ENCODE measurements at regions not wholly inside any gene's neighbourhood (a gene's known extent, or its start where the extent isn't known, plus 50 kb on each side); places are given as distances from the start of the nearest gene placed in this dataset.

- H3K4me3 ChIP-seq (ENCODE audit: low read depth, low read length), result no peak overlapping the region
- no peak for DNase-seq (ENCODE audit: low read depth)
- TF ChIP-seq, protein P1, sequence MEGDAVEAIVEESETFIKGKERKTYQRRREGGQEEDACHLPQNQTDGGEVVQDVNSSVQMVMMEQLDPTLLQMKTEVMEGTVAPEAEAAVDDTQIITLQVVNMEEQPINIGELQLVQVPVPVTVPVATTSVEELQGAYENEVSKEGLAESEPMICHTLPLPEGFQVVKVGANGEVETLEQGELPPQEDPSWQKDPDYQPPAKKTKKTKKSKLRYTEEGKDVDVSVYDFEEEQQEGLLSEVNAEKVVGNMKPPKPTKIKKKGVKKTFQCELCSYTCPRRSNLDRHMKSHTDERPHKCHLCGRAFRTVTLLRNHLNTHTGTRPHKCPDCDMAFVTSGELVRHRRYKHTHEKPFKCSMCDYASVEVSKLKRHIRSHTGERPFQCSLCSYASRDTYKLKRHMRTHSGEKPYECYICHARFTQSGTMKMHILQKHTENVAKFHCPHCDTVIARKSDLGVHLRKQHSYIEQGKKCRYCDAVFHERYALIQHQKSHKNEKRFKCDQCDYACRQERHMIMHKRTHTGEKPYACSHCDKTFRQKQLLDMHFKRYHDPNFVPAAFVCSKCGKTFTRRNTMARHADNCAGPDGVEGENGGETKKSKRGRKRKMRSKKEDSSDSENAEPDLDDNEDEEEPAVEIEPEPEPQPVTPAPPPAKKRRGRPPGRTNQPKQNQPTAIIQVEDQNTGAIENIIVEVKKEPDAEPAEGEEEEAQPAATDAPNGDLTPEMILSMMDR (conservative IDR thresholded peaks at IDR 0.05; ENCODE audit: low read depth, low read length), result no peak
These were observed 355.9 kb downstream of the TRIML1 start for GRCh38 chr4:188495169-188495568.

GRCh38 chr4:188511431-188511830, 372.2 kb downstream of the TRIML1 start:
- TF ChIP-seq, protein P1 (conservative IDR thresholded peaks at IDR 0.05; ENCODE audit: low read depth, low read length), result no peak
- no peak overlapping the region for H3K4me3 ChIP-seq (ENCODE audit: low read depth, low read length)
- DNase-seq (ENCODE audit: low read depth), result no peak

DNA sequence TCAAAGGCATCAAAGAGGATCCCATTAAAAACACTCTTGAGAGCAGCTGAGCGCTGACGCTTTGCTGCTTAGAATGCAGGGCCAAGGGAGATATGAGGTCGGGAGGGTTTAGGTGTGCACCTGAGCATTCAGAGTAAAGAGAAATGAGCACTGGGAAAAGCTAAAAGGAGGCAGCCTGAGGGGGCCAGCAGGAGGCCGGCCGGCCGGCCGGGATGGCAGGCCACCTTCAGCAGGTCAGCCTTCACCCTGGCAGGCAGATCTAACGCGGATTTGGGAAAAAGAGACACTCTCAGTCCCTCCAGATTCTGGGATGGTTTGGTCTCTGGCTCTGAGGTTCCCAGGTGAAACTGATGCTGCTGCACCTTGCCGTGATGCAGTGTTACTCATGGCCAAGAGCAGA, 393.5 kb downstream of the TRIML1 start:
- no peak for DNase-seq (ENCODE audit: low read depth)
- TF ChIP-seq, protein P1 (conservative IDR thresholded peaks at IDR 0.05; ENCODE audit: low read depth, low read length), result no peak
- H3K4me3 ChIP-seq (ENCODE audit: low read depth, low read length), result no peak overlapping the region

GRCh38 chr4:188534297-188534696, 395.1 kb downstream of the TRIML1 start:
- TF ChIP-seq, protein P1 (conservative IDR thresholded peaks at IDR 0.05; ENCODE audit: low read depth, low read length), result no peak
- H3K4me3 ChIP-seq (ENCODE audit: low read depth, low read length), result no peak overlapping the region
- no peak for DNase-seq (ENCODE audit: low read depth)

DNA sequence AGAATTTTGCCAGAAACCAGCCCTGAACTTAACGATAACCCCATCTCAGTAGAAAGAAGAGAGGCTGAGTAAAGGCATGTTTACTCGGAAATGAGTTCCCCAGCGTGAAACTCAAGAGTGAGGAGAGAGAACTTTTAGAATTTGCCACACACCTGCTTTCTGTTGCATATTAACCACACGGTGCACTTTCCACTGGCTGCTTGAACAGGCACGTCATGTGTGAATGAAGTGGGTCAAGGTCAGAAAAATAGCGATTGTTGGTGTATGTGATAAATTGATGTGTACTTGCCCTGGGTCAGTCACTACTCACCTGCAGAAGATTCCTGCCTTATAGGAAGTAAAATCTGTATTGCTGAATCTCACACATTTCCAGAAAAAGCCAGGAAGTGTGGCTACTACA, 395.7 kb downstream of the TRIML1 start:
- TF ChIP-seq, protein P1 (conservative IDR thresholded peaks at IDR 0.05; ENCODE audit: low read depth, low read length), result no peak
- DNase-seq (ENCODE audit: low read depth), result no peak
- no peak overlapping the region for H3K4me3 ChIP-seq (ENCODE audit: low read depth, low read length)

- H3K4me3 ChIP-seq (ENCODE audit: low read depth, low read length), result no peak overlapping the region
- DNase-seq (ENCODE audit: low read depth), result no peak
- TF ChIP-seq, protein P1 (conservative IDR thresholded peaks at IDR 0.05; ENCODE audit: low read depth, low read length), result no peak
These were observed 397.6 kb downstream of the TRIML1 start for GRCh38 chr4:188536826-188537225.

DNA sequence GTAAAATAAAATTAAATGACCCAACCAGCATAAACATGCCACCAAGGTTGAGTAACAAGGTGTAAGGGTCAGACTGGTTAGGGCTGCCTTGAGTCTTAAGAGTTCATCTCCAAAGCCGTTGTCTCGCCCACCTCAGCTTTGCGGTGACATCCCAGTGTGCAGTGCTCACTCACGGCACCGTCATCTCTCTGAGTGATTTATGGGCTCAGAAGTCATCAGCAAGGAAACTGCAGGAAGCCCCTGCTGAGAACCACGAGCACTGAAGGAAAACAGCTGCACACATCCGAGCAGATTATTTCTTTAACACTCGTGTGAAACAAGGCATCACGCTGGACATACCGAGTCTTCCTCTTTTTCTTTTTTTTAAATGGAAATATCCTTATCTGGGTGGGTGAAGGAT, 411.1 kb downstream of the TRIML1 start:
- TF ChIP-seq, protein P1 (conservative IDR thresholded peaks at IDR 0.05; ENCODE audit: low read depth, low read length), result no peak
- no peak overlapping the region for H3K4me3 ChIP-seq (ENCODE audit: low read depth, low read length)
- DNase-seq (ENCODE audit: low read depth), result no peak
